HK-2 (cell line): ENCODE measurements at regions not wholly inside any gene's neighbourhood (a gene's known extent, or its start where the extent isn't known, plus 50 kb on each side); places are given as distances from the start of the nearest gene placed in this dataset.
"Not testable (repeated sequence)": the region's sequence is repeated elsewhere in the genome, so short reads cannot be mapped to it uniquely, and the experiment has no call there.

Experiments
- DNase-seq: peaks from one replicate; pipeline ENCODE4 v3.0.0-alpha.2; 2018; ENCODE audit not compliant: unreplicated experiment

DNA sequence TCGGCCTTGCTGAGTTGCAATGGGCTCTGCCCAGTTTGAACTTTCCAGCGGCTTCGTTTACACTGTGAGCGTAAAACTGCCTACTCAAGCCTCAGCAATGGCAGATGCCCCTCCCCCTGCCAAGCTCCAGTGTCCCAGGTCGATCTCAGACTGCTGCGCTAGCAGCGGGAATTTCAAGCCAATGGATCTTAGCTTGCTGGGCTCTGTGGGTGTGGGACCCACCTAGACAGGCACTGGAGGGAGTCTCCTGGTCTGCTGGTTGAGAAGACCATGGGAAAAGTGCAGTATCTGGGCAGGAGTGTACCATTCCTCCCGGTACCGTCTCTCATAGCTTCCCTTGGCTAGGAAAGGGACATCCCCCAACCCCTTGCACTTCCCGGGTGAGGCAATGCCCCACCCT lies 88.2 kb downstream of the KLHL28 start:
- DNase-seq: no peak

DNA sequence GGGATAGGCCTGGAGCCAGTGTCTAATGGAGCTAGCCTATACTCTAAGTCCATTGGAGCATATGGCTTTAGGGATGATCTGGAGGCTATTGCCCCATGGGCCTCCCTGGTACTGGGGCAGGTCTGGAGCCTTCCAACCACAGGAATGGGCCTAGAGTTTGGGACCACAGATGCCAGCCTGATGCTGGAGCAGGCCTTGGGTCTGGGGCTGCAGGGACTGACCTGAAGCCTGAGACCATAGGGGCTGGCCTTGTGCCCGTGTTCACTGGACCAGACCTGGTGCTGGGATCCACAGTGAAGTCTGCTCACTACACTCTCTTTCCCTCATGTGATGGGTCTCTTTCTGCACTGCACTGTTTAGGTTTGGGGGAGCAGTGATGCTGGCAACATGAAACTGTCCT lies 95.0 kb downstream of the KLHL28 start:
- no peak for DNase-seq

DNA sequence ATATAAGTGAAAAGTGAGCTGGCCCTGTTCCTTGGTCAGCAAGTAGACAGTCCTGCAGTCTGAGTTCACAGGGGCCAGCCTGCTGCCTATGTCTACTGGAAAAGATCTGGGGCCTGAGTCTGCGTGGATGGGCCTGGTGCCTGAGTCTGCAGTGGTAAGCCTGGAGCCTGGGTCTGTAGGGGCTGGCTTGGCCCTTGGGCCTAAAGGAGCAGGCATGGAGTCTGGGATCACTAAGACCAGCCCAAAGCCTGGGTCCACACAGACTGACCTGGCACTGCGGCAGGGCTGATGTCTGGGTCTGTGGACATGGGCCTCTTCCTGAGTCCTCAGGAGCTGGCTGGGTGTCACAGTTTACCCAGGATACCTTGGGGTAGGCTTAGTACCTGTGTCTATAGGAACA lies 95.4 kb downstream of the KLHL28 start:
- no peak for DNase-seq

DNA sequence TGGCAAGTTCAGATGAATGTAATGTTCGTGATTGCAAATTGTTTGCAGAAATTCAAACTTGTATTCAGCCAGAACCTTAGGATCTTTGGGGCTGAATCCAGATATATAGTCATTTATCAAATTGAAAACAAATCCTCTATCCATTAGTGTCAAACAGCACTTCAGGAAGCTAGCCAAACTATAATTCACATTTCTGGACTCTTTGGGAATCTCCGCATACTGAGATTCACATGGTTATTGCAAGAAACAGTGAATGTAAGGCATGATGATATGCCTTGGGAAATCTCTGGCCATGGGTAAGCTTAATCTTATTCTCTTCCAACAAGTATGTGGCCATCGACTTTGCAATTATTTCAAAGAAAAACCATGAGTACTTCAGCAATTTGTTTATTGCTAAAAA lies 98.5 kb downstream of the KLHL28 start:
- DNase-seq: no peak

DNA sequence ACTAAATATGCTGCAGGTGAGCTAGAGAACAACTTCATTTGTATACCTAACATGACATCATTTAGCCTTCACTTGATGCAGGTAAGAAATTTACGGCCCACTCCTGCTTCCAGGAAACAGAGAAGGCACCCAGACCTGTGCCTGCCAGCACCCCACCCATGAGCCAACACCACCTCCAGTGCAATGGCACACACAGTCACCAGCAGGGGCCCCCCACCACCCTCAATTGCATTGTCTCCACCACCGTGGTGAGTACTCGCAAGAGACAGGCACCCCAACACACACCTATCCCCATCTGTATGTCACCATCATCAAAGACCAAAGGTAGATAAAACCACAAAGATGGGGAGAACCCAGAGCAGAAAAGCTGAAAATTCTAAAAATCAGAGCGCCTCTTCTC lies 107.6 kb downstream of the KLHL28 start:
- no peak for DNase-seq

DNA sequence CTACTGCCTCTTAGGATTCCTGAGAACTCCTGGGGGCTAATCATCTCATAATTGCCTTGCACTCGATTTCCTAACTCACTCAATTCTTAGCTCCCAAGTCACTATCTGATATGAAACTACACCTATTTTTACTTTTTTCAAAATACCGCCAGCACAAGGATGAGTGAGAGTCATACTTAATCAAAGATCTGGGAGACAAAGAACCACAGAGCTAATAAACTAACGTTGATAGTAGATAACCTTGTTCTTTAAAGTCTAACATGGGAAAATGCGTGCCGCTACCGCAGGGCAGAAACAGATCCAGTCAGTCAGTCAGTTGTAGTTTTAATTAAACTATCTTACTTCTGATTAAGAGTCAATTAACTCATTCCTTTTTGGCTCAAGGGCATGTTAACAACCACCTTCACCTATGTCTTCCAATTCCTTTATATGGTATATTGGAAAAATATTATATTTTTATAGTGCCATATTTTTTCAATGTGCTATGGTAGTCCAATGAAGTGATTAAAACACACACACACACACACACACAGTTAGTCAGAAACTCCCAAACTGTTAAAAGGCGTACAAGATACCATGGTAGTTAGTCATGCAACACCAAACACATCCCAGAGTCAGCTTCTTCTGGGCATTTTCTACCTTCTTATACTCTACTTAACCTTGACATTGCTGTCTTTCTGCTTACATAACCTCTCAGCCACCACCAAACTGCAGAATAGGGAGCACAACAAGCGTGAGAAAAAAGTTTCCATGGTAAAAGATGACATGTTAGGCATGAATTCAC lies 114.0 kb downstream of the KLHL28 start:
- DNase-seq: no peak

DNA sequence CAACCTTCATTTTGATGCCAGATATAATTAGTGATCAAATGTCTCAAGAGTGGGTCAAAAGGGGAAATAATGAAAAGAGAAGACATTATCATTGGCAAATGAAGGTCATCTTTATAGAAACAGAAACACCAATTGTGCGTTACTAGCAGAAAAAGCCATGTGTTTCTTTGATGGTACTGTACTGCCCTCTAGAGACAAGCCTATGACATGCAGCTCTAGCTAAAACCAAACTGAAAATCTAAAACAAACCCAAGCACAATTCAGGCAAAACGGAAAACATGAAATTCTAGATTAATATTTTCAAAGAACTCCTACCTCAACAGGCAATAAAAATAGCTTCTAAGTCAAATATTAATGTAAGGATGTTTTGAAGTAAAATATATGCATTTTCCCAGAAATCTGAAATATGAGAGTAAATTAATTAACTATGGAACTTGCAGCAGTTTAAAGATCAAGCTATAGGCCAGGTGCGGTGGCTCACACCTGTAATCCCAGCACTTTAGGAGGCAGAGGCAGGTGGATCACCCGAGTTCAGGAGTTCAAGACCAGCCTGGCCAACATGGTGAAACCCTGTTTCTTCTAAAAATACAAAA lies 115.4 kb downstream of the KLHL28 start:
- no peak for DNase-seq

DNA sequence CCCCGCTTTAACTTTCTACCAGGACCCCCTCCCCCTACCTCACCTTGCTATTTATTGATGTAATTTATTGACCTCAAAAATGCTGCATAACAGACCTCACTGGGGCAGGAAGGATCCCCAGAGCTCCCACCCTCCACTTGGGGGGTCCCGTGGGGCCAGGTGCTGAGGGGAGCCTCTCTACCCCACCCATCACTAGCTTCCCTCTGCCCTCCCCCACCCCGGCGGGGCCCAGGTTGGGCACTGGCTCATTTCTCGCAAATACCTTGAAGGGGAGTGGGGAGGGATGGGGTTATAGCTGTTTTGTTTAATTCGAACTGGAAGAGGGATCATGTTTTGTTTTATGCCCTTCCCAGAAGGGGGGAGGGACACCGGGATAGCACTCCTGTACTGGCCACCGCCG lies 125.8 kb downstream of the KLHL28 start:
- DNase-seq: not testable (repeated sequence)

DNA sequence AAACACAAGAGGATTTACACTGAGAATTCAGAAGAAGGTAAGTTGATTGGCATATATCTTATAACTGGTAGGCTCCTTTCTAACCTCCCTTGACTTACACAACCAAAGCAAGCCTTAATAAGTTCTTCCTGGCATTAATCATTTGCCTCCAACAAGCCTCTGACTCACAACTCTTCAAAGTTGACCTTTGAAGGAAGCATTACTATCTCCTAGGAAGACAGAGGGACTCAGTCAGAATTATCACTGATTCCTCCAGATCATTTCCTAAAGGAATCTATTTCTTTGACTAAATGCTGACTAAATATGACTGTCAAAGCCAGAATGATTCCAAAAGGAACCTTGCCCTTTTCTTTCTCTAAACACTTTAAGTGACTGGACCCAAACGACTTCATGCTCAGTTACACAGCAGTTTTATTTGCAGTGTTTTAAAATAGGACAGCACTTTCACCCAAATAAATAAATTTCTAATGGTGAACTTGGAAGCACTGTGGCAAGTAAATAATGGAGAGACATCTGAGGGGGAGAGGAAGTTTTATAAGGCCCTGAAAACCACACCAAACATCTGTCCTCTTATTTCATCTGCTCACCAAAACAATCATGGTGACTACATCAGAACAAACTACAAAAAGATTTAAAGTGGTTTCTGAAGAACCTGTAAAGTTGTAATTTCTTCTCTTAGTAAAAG lies 128.2 kb downstream of the KLHL28 start:
- DNase-seq: no peak

DNA sequence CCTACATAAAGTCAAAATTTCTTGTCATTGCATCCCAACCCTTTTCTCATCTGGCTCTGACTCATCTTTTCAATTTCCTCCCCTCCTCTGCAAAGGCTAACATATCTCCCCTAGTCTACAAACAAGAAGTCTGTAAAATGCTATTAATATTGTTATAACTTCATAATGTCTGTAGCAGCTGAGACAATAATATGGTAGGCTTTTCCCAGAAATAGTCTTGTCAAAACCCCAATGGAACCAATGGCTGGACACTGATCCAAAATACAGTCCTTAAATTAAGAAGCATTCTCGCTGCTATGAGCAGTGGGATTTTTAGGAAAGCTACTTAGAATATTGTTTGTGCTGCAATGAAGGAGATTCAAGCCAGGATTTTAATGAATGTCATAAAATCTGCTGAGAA lies 131.4 kb downstream of the KLHL28 start:
- no peak for DNase-seq

DNA sequence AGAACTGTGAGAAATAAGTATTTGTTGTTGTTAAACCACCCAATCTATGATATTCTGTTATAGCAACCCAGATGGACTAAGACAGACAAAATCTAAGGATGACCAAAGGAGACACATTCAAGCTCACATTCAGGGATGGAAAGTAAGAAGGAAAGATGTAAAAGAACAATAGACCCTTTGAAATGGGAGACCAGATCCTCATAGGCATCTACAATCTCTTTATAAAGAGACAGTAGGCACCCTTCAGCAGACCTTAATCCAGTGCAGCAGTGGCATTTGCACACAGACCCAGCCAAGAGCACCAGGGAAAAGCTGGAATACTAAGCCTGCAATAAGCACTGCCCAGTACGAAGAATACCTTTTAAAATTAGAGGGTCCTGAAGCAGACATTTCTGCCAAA lies 132.7 kb downstream of the KLHL28 start:
- no peak for DNase-seq

DNA sequence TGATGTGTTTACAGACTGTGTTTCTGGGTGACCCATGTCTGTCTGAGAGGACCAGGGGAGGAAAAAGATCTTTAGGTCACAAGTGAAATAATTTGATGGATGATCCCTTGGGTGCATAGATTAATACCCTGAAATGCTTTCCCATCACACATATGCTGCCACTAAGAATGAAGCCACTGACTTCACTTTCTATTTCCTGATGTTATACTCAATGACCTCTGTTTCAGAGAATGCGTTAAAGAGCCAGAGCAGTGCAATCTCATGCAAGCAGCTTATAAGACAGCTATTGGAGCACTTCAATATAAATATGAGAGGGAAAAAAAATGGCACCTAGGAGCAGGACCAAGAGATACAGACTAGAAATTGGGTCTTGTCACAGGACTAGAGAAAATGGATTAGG lies 133.7 kb downstream of the KLHL28 start:
- DNase-seq: no peak

DNA sequence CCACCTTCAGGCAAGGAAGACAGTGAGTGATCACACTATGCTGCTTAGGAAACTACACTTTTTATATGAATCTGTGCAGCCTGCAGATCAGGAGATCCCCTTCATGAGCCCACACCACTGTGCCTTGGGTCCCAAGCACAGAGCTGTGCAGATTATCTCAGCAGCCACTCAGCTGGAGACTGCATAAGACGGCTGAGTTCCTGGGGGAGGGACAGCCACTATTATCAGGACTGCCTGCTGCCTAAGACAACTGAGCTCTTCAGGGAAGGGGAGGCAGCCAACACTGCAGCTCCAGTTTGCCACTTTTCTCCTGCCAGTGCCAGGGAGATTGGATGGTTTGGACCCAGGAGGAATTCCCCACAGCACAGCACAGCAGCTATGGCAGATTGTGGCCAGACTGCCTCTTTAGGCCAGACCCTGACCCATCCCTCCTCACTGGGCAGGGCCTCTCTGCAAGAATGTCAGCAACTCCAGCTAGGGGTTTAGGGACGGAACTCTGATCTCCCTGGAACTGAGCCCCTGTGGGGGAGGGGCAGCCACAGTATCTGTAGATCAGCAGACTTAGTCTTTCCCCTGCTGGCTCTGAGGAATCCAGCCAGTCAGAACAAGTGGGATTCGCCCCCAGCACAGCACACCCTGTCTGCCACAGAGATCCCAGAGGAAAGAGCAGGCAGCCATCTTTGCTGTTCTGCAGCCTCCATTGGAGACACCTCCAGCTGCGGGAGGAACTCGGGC lies 141.3 kb downstream of the KLHL28 start:
- DNase-seq: no peak

DNA sequence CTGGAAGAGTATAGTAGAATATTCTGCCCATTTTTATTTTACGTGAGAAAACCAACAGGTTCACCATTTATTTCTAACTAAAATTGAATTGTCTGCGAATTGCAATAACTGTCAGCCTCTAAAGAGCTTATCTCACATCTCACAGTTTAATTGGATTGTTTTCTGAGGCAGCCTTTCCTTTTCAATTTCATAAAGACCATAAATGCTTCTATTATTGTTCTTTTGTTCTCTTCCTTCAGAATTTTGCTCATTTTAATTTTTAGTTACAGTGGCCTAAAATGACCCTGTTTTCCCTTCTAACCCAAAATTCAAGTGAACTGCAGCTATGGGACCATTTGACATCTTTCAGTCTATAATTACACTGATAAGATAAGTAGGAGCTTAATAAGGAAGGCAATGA lies 147.6 kb downstream of the KLHL28 start:
- DNase-seq: no peak

DNA sequence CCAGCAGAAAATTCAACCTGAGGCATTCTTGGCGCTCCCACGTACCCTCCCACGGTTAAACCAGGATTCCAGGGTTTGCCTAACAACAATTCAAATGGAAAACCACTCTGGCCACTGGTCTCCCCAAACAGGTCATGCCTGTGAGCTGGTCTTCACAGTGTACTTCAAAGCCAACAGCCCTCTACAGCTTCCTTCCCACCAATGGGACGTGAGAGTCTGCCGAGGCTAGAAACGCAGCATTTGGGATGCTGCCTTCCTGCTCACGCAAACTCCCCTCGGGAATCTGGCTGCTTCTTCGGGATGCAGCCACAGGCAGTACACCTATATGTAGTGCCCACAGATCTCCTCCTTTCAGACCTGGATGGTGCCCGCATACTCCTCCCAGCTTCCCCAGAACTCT lies 149.1 kb downstream of the KLHL28 start:
- no peak for DNase-seq

DNA sequence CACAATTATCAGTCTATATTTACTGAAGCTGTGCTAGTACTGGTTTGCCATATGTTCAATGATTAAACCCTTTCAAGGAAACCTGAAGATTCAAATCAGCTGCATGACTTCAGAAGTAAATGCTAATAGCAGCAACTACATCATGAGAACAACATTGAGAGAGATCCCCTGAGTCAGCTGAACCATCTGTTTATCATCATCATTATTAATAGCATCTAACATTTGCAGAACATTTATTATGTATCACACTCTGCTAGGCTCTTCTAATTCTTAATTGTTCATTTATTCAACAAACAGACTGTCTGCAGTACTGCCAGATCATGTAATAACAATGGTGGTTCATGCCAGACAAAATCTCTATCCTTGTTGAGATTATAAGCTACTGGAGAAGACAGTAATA lies 157.4 kb downstream of the KLHL28 start:
- no peak for DNase-seq

DNA sequence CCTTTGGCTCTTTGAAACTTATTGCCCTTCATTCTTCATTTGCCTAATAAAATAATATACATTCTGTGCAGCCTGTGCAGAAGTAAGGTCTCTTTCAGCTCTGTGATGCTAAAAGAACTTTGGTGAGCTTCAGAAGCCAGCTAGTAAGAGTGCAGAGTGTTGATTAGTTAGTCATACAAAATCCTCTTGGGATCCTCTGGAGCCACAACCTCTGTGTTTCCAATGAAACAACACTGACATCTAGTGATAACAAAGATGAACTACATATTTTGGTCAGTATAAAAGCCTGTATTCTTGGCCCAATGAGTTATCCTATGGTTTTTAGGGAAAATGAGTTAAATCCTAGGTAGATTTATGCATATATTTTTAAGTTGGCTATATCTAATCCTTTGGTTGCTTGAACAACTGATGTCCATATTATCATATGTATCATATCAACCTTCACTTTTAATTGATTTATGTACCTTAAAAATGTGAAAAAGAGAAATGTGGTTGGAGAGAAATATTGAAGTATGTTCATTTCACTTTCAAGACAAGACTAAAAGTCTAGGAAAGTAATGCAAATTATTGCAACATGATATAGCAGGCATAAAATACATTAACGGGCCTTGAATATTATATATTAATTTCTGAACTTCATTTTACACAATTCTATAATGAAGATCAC lies 158.4 kb downstream of the KLHL28 start:
- no peak for DNase-seq

DNA sequence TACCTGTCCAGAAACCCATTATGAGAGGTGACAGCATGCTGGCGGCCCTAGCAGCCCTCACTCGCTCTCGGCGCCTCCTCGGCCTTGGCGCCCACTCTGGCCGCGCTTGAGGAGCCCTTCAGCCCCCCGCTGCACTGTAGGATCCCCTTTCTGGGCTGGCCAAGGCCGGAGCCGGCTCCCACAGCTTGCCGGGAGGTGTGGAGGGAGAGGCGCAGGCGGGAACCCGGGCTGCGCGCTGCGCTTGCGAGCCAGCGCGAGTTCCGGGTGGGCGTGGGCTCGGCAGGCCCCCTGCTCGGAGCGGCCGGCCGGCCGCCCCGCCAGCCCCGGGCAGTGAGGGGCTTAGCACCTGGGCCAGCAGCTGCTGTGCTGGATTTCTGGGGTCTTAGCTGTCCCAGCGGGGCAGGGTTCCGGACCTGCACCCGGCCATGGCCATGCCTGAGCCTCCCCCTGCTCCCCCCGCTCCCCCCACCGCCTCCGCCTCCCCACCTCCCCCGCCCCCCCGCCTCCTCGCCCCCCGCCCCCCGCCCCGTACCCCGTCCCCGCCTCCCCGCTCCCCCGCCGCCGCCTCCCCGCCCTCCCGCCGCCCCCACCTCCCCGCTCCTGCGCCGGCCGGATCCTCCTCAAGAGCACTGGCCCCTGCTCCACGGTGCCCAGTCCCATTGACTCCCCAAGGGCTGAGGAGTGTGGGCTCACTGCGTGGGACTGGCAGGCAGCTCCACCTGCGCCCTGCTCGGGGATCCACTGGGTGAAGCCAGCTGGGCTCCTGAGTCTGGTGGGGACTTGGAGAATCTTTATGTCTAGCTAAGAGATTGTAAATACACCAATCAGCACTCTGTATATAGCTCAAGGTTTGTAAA lies 163.1 kb downstream of the KLHL28 start:
- no peak for DNase-seq

DNA sequence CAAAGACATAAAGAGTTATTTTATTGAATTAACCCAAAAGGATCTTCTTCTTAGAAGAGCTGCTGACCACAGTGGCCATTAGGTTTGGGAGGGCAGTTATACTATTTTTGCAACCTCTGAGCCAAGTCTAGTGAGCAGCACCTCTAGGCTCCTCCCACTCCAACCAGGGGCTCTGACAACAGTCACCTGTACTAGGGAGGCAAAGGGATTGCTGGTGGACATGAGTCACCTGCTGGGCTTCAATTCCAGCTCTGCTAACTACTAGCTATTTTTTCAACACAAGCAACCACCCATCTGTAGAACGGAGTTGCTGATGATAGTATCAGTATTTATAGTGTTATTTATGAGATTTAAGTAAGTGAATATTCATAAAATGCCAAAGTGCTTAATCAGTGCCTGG lies 166.0 kb downstream of the KLHL28 start:
- DNase-seq: no peak

DNA sequence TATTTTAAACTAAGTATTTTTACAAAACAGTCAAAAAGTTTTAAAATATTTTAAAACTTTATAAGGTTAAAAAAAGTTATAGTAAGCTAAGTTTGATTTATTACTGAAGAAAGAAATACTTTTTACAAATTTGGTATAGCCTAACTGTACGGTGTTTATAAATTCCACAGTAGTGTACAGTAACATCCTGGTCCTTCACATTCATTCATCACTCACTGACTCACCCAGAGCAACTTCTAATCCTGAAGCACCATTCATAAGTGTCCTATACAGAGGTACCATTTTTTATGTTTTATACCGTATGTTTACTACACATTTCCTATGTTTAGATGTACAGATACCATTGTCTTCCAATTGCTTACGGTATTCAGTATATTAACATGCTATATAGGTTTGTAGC lies 170.0 kb downstream of the KLHL28 start:
- no peak for DNase-seq

DNA sequence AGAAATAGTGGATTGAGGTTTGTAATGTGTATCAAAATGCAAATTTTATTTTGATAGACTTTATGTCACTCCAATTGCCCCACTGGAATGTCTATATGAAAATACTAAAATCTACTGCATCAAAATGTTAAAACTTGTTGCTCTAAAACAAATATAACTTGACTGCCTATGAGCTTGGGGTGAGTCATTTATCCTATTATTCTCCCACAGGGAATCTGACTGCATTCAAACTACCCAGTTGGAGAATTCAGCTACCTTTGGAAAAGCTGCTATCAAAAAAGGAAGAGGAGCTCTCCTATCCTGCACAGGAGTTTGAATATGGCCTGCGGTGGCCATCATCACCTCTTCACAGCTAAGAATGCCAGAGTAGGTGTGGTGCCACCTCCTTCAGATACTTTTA lies 173.1 kb downstream of the KLHL28 start:
- DNase-seq: no peak
